Mesothelial cell of epicardium (in vitro differentiated cells): ENCODE measurements at regions not wholly inside any gene's neighbourhood (a gene's known extent, or its start where the extent isn't known, plus 50 kb on each side); places are given as distances from the start of the nearest gene placed in this dataset.

Experiments
- DNase-seq, 2 experiments: peaks; one replicate each; pipeline ENCODE4 v3.0.0; 2021; ENCODE audit warnings: low spot score in 2 of 2; ENCODE audit not compliant: unreplicated experiment in 2 of 2
- H3K27ac Mint-ChIP-seq: 2 replicates; pipeline ENCODE4 v1.8.0; 2021; ENCODE audit warnings: mixed read lengths
- H3K27me3 Mint-ChIP-seq: 2 replicates; pipeline ENCODE4 v1.8.0; 2021; ENCODE audit warnings: low read depth, mixed read lengths
- H3K36me3 Mint-ChIP-seq: 2 replicates; pipeline ENCODE4 v1.8.0; 2021; ENCODE audit warnings: mixed read lengths
- H3K4me1 Mint-ChIP-seq: 2 replicates; pipeline ENCODE4 v1.8.0; 2021; ENCODE audit warnings: mixed read lengths
- H3K4me3 Mint-ChIP-seq: 2 replicates; pipeline ENCODE4 v1.8.0; 2021; ENCODE audit warnings: mild to moderate bottlenecking, moderate library complexity, mixed read lengths
- H3K9me3 Mint-ChIP-seq: 2 replicates; pipeline ENCODE4 v1.8.0; 2021; ENCODE audit warnings: mixed read lengths
- TF ChIP-seq, protein P1 (sequence below): fragments of 200-600 bp; sonication (generic); IDR thresholded peaks from one replicate; pipeline ENCODE4 v1.5.0; 2021; ENCODE audit warnings: antibody characterized with exemption; ENCODE audit not compliant: unreplicated experiment

DNA sequence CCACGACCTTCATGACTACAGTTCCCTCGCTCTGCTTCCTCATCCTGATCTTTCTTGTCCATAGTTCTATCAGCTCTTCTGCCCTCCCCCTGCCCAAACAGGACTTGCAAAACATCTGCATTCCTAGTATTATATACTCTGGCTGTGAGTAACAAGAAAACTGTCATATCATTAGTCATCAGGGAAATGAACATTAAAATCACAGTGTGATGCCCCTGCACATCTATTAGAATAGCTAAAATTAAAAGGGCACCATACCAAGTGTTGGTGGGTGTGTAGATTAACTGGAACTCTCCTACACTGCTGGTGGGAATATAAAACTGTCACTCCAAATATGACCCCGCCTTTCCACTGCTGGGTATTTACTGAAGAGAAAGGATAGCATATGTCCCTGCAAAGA is 141.8 kb downstream of the C7orf25 start:
- no peak overlapping the region for H3K27ac Mint-ChIP-seq
- no peak overlapping the region for H3K4me3 Mint-ChIP-seq
- H3K36me3 Mint-ChIP-seq = no peaks in the 10 kb centered on the region
- H3K9me3 Mint-ChIP-seq = no peaks in the 10 kb centered on the region
- H3K4me1 Mint-ChIP-seq = peaks cover 24% of the 10 kb centered on the region
- DNase-seq = no peak
- peaks cover 2% of the 10 kb centered on the region for H3K27me3 Mint-ChIP-seq
- TF ChIP-seq, protein P1, sequence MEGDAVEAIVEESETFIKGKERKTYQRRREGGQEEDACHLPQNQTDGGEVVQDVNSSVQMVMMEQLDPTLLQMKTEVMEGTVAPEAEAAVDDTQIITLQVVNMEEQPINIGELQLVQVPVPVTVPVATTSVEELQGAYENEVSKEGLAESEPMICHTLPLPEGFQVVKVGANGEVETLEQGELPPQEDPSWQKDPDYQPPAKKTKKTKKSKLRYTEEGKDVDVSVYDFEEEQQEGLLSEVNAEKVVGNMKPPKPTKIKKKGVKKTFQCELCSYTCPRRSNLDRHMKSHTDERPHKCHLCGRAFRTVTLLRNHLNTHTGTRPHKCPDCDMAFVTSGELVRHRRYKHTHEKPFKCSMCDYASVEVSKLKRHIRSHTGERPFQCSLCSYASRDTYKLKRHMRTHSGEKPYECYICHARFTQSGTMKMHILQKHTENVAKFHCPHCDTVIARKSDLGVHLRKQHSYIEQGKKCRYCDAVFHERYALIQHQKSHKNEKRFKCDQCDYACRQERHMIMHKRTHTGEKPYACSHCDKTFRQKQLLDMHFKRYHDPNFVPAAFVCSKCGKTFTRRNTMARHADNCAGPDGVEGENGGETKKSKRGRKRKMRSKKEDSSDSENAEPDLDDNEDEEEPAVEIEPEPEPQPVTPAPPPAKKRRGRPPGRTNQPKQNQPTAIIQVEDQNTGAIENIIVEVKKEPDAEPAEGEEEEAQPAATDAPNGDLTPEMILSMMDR = no peak

DNA sequence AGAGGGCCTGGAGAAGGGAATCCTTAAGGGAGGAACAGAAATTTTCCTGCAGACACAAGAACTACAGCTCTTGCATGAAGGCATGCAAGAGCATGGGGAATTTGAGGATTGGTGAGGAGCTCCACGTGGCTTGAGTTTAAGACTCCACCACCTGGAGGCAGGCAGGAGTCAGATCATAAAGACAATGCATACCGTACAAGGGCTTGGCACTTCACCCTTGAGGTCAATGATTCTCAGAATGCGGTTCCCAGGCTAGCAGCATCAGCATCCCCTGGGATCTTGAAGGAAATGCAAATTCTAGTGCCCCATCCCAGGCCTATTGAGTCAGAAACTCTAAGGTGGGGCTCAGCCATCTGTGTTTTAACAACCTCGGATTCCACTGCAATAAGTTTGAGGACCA is 143.8 kb downstream of the C7orf25 start:
- Mint-ChIP-seq H3K4me1 (peaks cover 30% of the 10 kb centered on the region), H3K4me3 (no peak overlapping the region), H3K36me3 (no peaks in the 10 kb centered on the region), H3K27ac (no peak overlapping the region), H3K27me3 (peaks cover 15% of the 10 kb centered on the region), H3K9me3 (no peaks in the 10 kb centered on the region)
- TF ChIP-seq, protein P1 = no peak
- DNase-seq = no peak

DNA sequence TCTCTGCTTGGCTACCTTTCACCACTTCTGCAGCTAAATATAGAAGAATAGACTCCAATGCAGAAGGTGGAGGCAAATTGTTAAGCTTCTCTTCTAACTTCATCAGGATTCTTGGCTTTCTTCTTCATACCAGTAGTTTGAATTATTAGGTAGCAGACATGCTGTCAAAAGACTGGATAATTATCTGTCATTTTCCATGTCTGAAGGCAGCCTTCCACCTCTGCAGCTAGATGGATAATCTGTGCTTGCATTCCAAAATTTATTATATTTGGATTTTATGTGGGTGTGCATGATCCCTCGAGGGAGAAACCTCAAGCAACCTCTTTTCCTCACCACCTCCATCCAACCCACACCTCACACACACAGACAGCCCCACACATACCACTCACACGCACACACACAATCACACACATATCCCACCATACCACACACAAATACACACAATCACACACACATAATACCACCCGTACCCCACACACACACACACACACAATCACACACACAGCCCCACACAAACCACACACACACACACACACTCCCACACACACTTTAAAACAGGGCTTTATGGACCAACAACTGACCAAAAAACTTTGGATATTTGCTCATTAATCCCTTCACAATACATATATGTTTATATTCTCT is 145.0 kb downstream of the C7orf25 start:
- Mint-ChIP-seq H3K27me3 (peaks cover 22% of the 10 kb centered on the region), H3K4me1 (peaks cover 32% of the 10 kb centered on the region), H3K36me3 (no peaks in the 10 kb centered on the region), H3K4me3 (no peak overlapping the region), H3K27ac (no peak overlapping the region), H3K9me3 (peaks cover 6% of the 10 kb centered on the region)
- no peak for DNase-seq
- TF ChIP-seq, protein P1 = no peak

DNA sequence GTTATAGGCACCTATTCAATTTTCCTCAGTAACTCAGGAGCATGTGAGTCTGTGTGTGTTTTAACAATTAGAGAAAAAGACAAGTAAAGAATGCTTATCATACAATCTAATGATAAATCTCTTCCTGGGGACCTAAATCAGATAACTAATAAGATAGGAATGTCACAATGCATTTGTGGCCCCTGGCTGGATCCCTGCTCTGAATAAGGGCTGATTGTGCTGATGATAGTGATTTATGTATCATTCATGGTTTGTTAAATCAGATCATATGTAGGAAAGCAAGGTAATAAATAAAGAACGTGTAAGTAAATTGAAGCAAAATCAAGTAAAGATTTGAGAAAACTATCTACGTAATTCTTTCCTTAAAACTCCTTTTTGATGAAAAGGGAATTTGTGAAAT is 145.9 kb downstream of the C7orf25 start:
- no peak overlapping the region for H3K4me3 Mint-ChIP-seq
- H3K27me3 Mint-ChIP-seq = peaks cover 22% of the 10 kb centered on the region
- H3K4me1 Mint-ChIP-seq = peaks cover 37% of the 10 kb centered on the region

DNA sequence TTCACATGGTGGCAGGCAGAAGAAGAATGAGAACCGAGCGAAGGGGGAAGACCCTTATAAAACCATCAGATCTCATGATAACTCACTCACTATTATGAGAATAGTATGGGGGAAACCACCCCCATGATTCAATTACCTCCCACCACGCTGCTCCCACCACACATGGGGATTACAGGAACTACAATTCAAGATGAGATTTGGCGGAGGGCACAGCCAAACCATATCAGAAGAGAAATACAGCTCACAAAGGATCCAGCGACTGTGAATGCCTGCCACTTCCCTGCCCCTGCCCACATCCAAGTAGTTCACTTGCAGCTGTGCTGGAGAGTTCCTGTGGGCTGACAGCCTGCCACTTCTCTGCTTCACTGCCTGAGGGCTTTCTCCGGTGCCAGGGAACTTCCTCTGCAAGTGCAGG is 148.7 kb downstream of the C7orf25 start:
- Mint-ChIP-seq H3K4me3 (no peak overlapping the region), H3K36me3 (no peaks in the 10 kb centered on the region), H3K4me1 (peaks cover 42% of the 10 kb centered on the region), H3K27me3 (peaks cover 22% of the 10 kb centered on the region), H3K27ac (no peak overlapping the region), H3K9me3 (peaks cover 14% of the 10 kb centered on the region)
- TF ChIP-seq, protein P1 = no peak
- DNase-seq = no peak

More for the DNA sequence above, 145.9 kb downstream of the C7orf25 start:
- H3K9me3 Mint-ChIP-seq = peaks cover 6% of the 10 kb centered on the region
- no peak for DNase-seq
- TF ChIP-seq, protein P1 = no peak
- H3K27ac Mint-ChIP-seq = no peak overlapping the region
- no peaks in the 10 kb centered on the region for H3K36me3 Mint-ChIP-seq
